ENCODE measurements at regions not wholly inside any gene's neighbourhood (a gene's known extent, or its start where the extent isn't known, plus 50 kb on each side); places are given as distances from the start of the nearest gene placed in this dataset.

- intact Hi-C loops (cut with DNase I): no loop called here
- Histone ChIP-seq H3K27ac (no peak overlapping the region), H3K36me3 (no peaks in the 10 kb centered on the region), H3K27me3 (no peaks in the 10 kb centered on the region), H3K4me1 (no peaks in the 10 kb centered on the region), H3K4me3 (no peak overlapping the region), H3K9me3 (no peaks in the 10 kb centered on the region)
- TF ChIP-seq POLR2A (IDR thresholded peaks at IDR 0.05) (no peak), POLR2AphosphoS5 (IDR thresholded peaks at IDR 0.05) (no peak), EP300 (IDR thresholded peaks at IDR 0.05) (no peak), CTCF (IDR thresholded peaks at IDR 0.05) (no peak)
- no peak for DNase-seq
- WGBS, 2 donors: 62 to 79% methylated on average over 6 of the region's 6 CpGs
Measured at GRCh38 chrX:5388087-5388486, 840.6 kb downstream of the NLGN4X start.

GRCh38 chrX:5380426-5380825 lies 848.2 kb downstream of the NLGN4X start:
- WGBS, 2 donors: 45 to 67% methylated on average over 3 of the region's 3 CpGs
- Histone ChIP-seq H3K4me1 (no peaks in the 10 kb centered on the region), H3K36me3 (no peaks in the 10 kb centered on the region), H3K9me3 (no peaks in the 10 kb centered on the region), H3K27ac (no peak overlapping the region), H3K27me3 (no peaks in the 10 kb centered on the region), H3K4me3 (no peak overlapping the region)
- TF ChIP-seq POLR2A (IDR thresholded peaks at IDR 0.05): no peak
- no peak for TF ChIP-seq EP300 (IDR thresholded peaks at IDR 0.05)
- no peak for TF ChIP-seq CTCF (IDR thresholded peaks at IDR 0.05)
- no peak for TF ChIP-seq POLR2AphosphoS5 (IDR thresholded peaks at IDR 0.05)
- no peak for DNase-seq
- intact Hi-C loops (cut with DNase I): no loop called here

- no peak overlapping the region for H3K4me3 ChIP-seq
- no peaks in the 10 kb centered on the region for H3K36me3 ChIP-seq
- H3K27me3 ChIP-seq: no peaks in the 10 kb centered on the region
- 76 to 92% methylated on average over 5 of the region's 5 CpGs for WGBS, 2 donors
- H3K27ac ChIP-seq: no peak overlapping the region
- intact Hi-C loops (cut with DNase I): no loop called here
- no peaks in the 10 kb centered on the region for H3K9me3 ChIP-seq
- TF ChIP-seq CTCF (IDR thresholded peaks at IDR 0.05): no peak
- no peak for TF ChIP-seq POLR2AphosphoS5 (IDR thresholded peaks at IDR 0.05)
- TF ChIP-seq POLR2A (IDR thresholded peaks at IDR 0.05): no peak
- no peak for TF ChIP-seq EP300 (IDR thresholded peaks at IDR 0.05)
- H3K4me1 ChIP-seq: no peaks in the 10 kb centered on the region
- DNase-seq: no peak
Measured at GRCh38 chrX:5341902-5342301, 886.8 kb downstream of the NLGN4X start.

- H3K4me3 ChIP-seq: no peak overlapping the region
- H3K27me3 ChIP-seq: no peaks in the 10 kb centered on the region
- TF ChIP-seq CTCF (IDR thresholded peaks at IDR 0.05) (no peak), EP300 (IDR thresholded peaks at IDR 0.05) (no peak), POLR2A (IDR thresholded peaks at IDR 0.05) (no peak), POLR2AphosphoS5 (IDR thresholded peaks at IDR 0.05) (no peak)
- intact Hi-C loops (cut with DNase I): no loop called here
- 92 to 94% methylated on average over 3 of the region's 3 CpGs for WGBS, 2 donors
- H3K4me1 ChIP-seq: no peaks in the 10 kb centered on the region
- H3K27ac ChIP-seq: no peak overlapping the region
- no peaks in the 10 kb centered on the region for H3K36me3 ChIP-seq
- H3K9me3 ChIP-seq: no peaks in the 10 kb centered on the region
- no peak for DNase-seq
Measured at GRCh38 chrX:5337160-5337559, 891.5 kb downstream of the NLGN4X start.

- intact Hi-C loops (cut with DNase I): no loop called here
- 38 to 59% methylated on average over 1 of the region's 1 CpG for WGBS, 2 donors
Measured at GRCh38 chrX:5324546-5324945, 904.1 kb downstream of the NLGN4X start.

More at GRCh38 chrX:5324546-5324945, 904.1 kb downstream of the NLGN4X start:
- Histone ChIP-seq H3K27me3 (no peaks in the 10 kb centered on the region), H3K27ac (no peak overlapping the region), H3K4me3 (no peak overlapping the region), H3K36me3 (no peaks in the 10 kb centered on the region), H3K9me3 (peaks cover 0 to 4% (median 0%) of the 10 kb centered on the region in 4 donors), H3K4me1 (no peaks in the 10 kb centered on the region)
- TF ChIP-seq CTCF (IDR thresholded peaks at IDR 0.05) (no peak), POLR2AphosphoS5 (IDR thresholded peaks at IDR 0.05) (no peak), POLR2A (IDR thresholded peaks at IDR 0.05) (no peak), EP300 (IDR thresholded peaks at IDR 0.05) (no peak)
- no peak for DNase-seq

Data from sigmoid colon (tissue), 6 donors.